H1 (cell line): ENCODE measurements at regions not wholly inside any gene's neighbourhood (a gene's known extent, or its start where the extent isn't known, plus 50 kb on each side); places are given as distances from the start of the nearest gene placed in this dataset.

Experiments
- BCL11A ChIP-seq, 2 experiments: IDR thresholded peaks; one replicate each; pipeline ENCODE4 v1.6.1; 2011; ENCODE audit warnings: low read depth in 2 of 2, low read length in 2 of 2, mild to moderate bottlenecking in 2 of 2
- BRCA1 ChIP-seq: IDR thresholded peaks from 2 replicates; pipeline ENCODE4 v1.6.1; 2012; ENCODE audit warnings: low read depth, low read length, improper control_type of control experiment
- CEBPB ChIP-seq: IDR thresholded peaks from 2 replicates; pipeline ENCODE4 v1.6.1; 2012; ENCODE audit warnings: low read depth, low read length
- GTF2F1 ChIP-seq: IDR thresholded peaks from 2 replicates; pipeline ENCODE4 v1.6.1; 2012; ENCODE audit warnings: low read depth, low read length, improper control_type of control experiment, borderline replicate concordance
- MAFK ChIP-seq: IDR thresholded peaks from 2 replicates; pipeline ENCODE4 v1.6.1; 2012; ENCODE audit warnings: low read depth, mild to moderate bottlenecking, improper control_type of control experiment, low read length
- POLR2A ChIP-seq, 2 experiments: IDR thresholded peaks; 1 replicate in 1 of 2; 2 replicates in 1 of 2; pipeline ENCODE4 v1.6.1; 2011; ENCODE audit warnings: low read depth in 2 of 2, low read length in 2 of 2, mild to moderate bottlenecking in 2 of 2; ENCODE audit errors: control extremely low read depth in 1 of 2
- POLR2AphosphoS5 ChIP-seq: IDR thresholded peaks from 2 replicates; pipeline ENCODE4 v1.6.1; 2011; ENCODE audit warnings: low read depth, low read length
- RAD21 ChIP-seq, 2 experiments: IDR thresholded peaks in 1 of 2; conservative IDR thresholded peaks in 1 of 2; 2 replicates each; pipeline ENCODE4 v1.6.1; 2011; ENCODE audit warnings: low read depth in 2 of 2, low read length in 2 of 2, improper control_type of control experiment in 1 of 2, inconsistent platforms in 1 of 2, mild to moderate bottlenecking in 1 of 2, moderate library complexity in 1 of 2
- SRF ChIP-seq: IDR thresholded peaks from 2 replicates; pipeline ENCODE4 v1.6.1; 2011; ENCODE audit warnings: mild to moderate bottlenecking, low read depth, low read length, moderate library complexity
- YY1 ChIP-seq: IDR thresholded peaks from 2 replicates; pipeline ENCODE4 v1.6.1; 2011; ENCODE audit warnings: low read depth, mild to moderate bottlenecking, low read length
- TF ChIP-seq, protein P1 (sequence below), 3 experiments: IDR thresholded peaks; 1 replicate in 2 of 3; 2 replicates in 1 of 3; pipeline versions ENCODE4 v1.5.1 to v1.6.1; 2011; ENCODE audit warnings: low read length in 3 of 3, mild to moderate bottlenecking in 3 of 3, inconsistent platforms in 2 of 3, low read depth in 1 of 3, moderate library complexity in 1 of 3; ENCODE audit not compliant: insufficient read depth in 1 of 3; ENCODE audit errors: control extremely low read depth in 1 of 3

- TF ChIP-seq BRCA1 = no peak
- TF ChIP-seq BCL11A (IDR thresholded peaks at IDR 0.05; ENCODE audit: low read depth in 2 of 2, low read length in 2 of 2) = no peak
- TF ChIP-seq CEBPB = no peak
- TF ChIP-seq YY1 = no peak
- TF ChIP-seq, protein P1, sequence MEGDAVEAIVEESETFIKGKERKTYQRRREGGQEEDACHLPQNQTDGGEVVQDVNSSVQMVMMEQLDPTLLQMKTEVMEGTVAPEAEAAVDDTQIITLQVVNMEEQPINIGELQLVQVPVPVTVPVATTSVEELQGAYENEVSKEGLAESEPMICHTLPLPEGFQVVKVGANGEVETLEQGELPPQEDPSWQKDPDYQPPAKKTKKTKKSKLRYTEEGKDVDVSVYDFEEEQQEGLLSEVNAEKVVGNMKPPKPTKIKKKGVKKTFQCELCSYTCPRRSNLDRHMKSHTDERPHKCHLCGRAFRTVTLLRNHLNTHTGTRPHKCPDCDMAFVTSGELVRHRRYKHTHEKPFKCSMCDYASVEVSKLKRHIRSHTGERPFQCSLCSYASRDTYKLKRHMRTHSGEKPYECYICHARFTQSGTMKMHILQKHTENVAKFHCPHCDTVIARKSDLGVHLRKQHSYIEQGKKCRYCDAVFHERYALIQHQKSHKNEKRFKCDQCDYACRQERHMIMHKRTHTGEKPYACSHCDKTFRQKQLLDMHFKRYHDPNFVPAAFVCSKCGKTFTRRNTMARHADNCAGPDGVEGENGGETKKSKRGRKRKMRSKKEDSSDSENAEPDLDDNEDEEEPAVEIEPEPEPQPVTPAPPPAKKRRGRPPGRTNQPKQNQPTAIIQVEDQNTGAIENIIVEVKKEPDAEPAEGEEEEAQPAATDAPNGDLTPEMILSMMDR (IDR thresholded peaks at IDR 0.05; ENCODE audit: control extremely low read depth in 1 of 3, insufficient read depth in 1 of 3, low read depth in 1 of 3, low read length in 3 of 3) = no peak
- no peak for TF ChIP-seq RAD21 (IDR thresholded peaks at IDR 0.05 in 1 of 2, conservative IDR thresholded peaks at IDR 0.05 in 1 of 2; ENCODE audit: low read depth in 2 of 2, low read length in 2 of 2)
- no peak for TF ChIP-seq POLR2AphosphoS5
- TF ChIP-seq SRF = no peak
- no peak for TF ChIP-seq POLR2A (IDR thresholded peaks at IDR 0.05; ENCODE audit: control extremely low read depth in 1 of 2, low read depth in 2 of 2, low read length in 2 of 2)
- no peak for TF ChIP-seq GTF2F1
- TF ChIP-seq MAFK = no peak
These were observed 82.7 kb upstream of the NAA35 start for GRCh38 chr9:85858056-85858750.
